Ishikawa (cell line): ENCODE measurements at regions not wholly inside any gene's neighbourhood (a gene's known extent, or its start where the extent isn't known, plus 50 kb on each side); places are given as distances from the start of the nearest gene placed in this dataset.
A peak's percentile ranks its signal among the peaks of the same experiment; 100 is the strongest.

Experiments
- CEBPB ChIP-seq: IDR thresholded peaks from 2 replicates; pipeline ENCODE4 v1.6.1; 2012
- CREB1 ChIP-seq: IDR thresholded peaks from 2 replicates; pipeline ENCODE4 v1.6.1; 2012; ENCODE audit warnings: low read depth
- EGR1 ChIP-seq: IDR thresholded peaks from 2 replicates; pipeline ENCODE4 v1.6.1; 2012
- EP300 ChIP-seq: IDR thresholded peaks from 2 replicates; pipeline ENCODE4 v1.6.1; 2012; ENCODE audit warnings: borderline replicate concordance
- FOXM1 ChIP-seq: IDR thresholded peaks from 2 replicates; pipeline ENCODE4 v1.6.1; 2012; ENCODE audit warnings: low read depth, borderline replicate concordance
- MAX ChIP-seq: IDR thresholded peaks from 2 replicates; pipeline ENCODE4 v1.6.1; 2012
- NFIC ChIP-seq: IDR thresholded peaks from 2 replicates; pipeline ENCODE4 v1.6.1; 2012
- RAD21 ChIP-seq: IDR thresholded peaks from 2 replicates; pipeline ENCODE4 v1.6.1; 2012; ENCODE audit warnings: low read depth
- REST ChIP-seq: IDR thresholded peaks from 2 replicates; pipeline ENCODE4 v1.6.1; 2012; ENCODE audit warnings: low read depth, mild to moderate bottlenecking
- TAF1 ChIP-seq: IDR thresholded peaks from 2 replicates; pipeline ENCODE4 v1.6.1; 2012; ENCODE audit warnings: low read depth, mild to moderate bottlenecking
- TCF12 ChIP-seq: IDR thresholded peaks from 2 replicates; pipeline ENCODE4 v1.6.1; 2012; ENCODE audit warnings: low read depth
- TEAD4 ChIP-seq: IDR thresholded peaks from 2 replicates; pipeline ENCODE4 v1.6.1; 2012
- USF1 ChIP-seq: IDR thresholded peaks from 2 replicates; pipeline ENCODE4 v1.6.1; 2012
- YY1 ChIP-seq: IDR thresholded peaks from 2 replicates; pipeline ENCODE4 v1.6.1; 2012; ENCODE audit warnings: low read depth
- ZBTB7A ChIP-seq: IDR thresholded peaks from 2 replicates; pipeline ENCODE4 v1.6.1; 2012; ENCODE audit warnings: low read depth

DNA sequence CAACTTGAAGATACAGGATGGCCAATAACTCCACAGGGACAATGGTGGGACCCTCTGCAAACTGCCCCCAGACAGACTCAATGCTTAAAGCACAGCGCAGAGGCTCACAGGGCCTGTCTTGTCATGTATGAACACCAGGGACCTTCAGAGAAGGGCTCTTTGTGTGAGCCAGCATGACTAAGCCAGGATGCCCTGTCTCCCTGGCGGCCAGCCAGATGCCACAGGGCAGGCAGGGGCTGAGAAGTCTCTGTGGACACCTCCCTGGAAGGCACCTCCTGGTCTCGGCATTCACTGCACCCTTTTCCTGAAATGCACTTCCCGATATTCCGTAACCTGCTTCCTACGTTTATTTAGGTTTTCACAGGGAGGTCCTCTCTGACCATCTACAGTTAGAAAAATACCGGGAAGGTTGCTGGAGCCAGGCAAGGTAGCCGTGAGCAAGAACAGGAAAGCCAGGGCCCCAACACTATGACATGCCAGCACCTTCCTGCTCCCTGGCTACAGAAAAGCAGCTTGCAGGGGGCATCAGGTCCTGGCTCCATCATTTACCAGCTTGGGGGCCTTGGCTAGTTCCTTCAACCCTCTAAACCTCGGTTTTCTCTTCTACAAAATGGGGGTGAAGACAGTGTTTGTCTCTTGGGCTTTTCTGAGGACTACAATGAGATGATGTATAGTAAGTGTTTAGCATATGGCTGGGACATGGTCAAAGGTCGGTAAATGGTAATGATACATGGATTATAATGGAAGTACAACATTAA lies 65.0 kb downstream of the PITPNM2 start:
- TF ChIP-seq NFIC (peak; percentile 81), FOXM1 (no peak)

GRCh38 chr12:123085066-123085465 lies 65.8 kb downstream of the PITPNM2 start:
- TF ChIP-seq ZBTB7A (no peak), USF1 (no peak), NFIC (no peak), CEBPB (no peak), EP300 (no peak), TEAD4 (no peak), REST (no peak), EGR1 (no peak), RAD21 (no peak), FOXM1 (no peak), YY1 (no peak), MAX (no peak), CREB1 (no peak)

DNA sequence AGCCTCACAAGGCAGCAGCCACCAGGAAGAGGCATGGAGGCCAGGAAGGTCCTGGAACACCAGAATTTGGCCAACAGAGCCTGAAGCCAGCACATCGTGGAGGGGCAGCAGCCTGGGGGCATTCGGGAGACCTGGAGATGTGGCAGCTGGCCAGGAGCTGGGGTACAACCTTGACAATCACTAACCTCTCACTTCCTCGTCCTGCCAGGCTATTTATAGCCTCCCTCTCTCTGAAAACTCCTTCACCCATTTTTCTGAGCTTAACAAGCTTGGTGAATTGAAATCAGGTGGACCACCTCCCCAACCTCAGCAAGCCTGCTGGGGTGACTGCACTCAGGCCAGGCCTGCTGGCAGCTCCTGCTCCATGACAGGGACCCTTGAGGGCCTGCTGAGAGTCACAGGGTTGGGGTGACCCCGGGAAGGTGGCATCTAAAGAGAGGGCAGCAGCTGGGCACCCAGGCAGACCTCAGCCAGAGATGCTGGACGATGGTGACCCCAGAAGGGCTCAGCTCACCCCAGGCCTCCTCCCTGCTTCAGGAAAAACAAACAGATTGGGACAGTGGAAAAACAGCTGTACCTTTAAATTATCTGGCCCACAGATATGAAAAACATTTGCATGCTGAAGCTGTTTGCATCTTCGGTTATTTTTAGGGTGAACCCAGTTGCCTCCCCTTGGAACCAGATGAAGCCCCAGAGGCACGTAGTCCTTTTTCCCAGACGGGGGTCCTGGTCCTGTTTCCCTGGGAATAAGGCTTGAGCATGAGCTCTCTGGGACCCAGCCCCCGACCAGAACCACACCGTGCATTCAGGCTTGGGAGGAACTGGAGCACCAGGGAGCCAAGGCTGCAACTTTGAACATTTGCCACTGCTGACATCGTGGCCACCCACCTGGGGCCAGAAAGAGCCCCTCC lies 67.0 kb downstream of the PITPNM2 start:
- TF ChIP-seq EGR1 (no peak), NFIC (no peak)

DNA sequence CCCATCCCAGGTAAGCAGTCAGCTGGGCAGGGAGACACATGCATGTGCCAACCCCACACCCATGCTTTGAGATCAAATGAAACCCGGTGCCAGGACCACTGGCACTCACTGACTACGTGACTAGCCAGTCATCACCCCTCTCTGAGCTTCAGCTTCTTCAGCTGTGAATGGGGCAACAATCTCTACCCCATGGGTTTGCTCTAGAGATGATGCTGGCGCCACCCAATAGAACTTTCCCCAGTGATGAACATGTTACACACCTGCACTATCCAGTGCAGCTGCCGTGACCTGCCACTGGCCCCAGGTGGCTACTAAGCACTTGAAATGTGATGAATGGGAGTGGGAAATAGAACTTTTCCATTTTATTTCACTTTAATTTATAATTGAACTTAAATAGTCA lies 70.3 kb downstream of the PITPNM2 start:
- TF ChIP-seq CREB1 (no peak), TEAD4 (no peak), MAX (no peak), REST (no peak), FOXM1 (no peak), RAD21 (no peak), TAF1 (no peak), NFIC (no peak), USF1 (no peak), EP300 (no peak), CEBPB (no peak), EGR1 (no peak), YY1 (no peak), ZBTB7A (no peak), TCF12 (no peak)

- no peak for TF ChIP-seq MAX
- no peak for TF ChIP-seq FOXM1
- no peak for TF ChIP-seq EP300
Observed at GRCh38 chr12:123078531-123079155, 72.2 kb downstream of the PITPNM2 start.
